ENCODE measurements at regions not wholly inside any gene's neighbourhood (a gene's known extent, or its start where the extent isn't known, plus 50 kb on each side); places are given as distances from the start of the nearest gene placed in this dataset.

GRCh38 chr4:12716896-12717295, 767.2 kb downstream of the RAB28 start:
- no peak for TF ChIP-seq CTCF (conservative IDR thresholded peaks at IDR 0.05 in 1 of 2, IDR thresholded peaks at IDR 0.05 in 1 of 2; ENCODE audit: extremely low read depth in 1 of 2, insufficient read depth in 1 of 2, low read depth in 1 of 2, low read length in 2 of 2)
- TF ChIP-seq EZH2 (IDR thresholded peaks at IDR 0.05; ENCODE audit: borderline replicate concordance, low read length): no peak
